ENCODE measurements at regions not wholly inside any gene's neighbourhood (a gene's known extent, or its start where the extent isn't known, plus 50 kb on each side); places are given as distances from the start of the nearest gene placed in this dataset.

DNA sequence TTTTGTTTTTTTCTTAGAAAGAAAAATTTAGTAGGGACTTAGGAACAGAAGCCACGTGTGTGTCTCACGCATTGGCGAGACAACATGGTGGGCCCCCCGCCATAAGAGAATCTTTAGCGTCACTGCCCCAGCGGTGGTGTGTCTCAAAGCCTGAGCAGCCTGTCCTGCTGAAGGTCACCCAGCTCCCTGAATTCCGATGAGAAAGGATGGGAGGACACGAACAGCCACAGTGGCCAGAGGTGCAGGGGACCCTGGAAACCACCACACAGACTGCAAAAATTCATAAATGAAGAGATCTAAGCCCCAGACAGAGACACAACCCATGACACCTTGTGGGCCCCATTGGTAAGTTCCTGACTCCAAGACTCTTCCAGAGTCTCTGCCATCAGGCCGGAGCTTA lies 266.1 kb upstream of the RAB6C start:
- H3K4me1 Mint-ChIP-seq = no peaks in the 10 kb centered on the region
- DNase-seq = no peak
- no peaks in the 10 kb centered on the region for H3K36me3 Mint-ChIP-seq (ENCODE audit: low read depth)
- intact Hi-C loops (cut with micrococcal nuclease) = no loop called here
- no peaks in the 10 kb centered on the region for H3K27me3 Mint-ChIP-seq
- H3K4me3 Mint-ChIP-seq = no peak overlapping the region
- H3K9me3 Mint-ChIP-seq = no peaks in the 10 kb centered on the region
- no peak overlapping the region for H3K27ac Mint-ChIP-seq

DNA sequence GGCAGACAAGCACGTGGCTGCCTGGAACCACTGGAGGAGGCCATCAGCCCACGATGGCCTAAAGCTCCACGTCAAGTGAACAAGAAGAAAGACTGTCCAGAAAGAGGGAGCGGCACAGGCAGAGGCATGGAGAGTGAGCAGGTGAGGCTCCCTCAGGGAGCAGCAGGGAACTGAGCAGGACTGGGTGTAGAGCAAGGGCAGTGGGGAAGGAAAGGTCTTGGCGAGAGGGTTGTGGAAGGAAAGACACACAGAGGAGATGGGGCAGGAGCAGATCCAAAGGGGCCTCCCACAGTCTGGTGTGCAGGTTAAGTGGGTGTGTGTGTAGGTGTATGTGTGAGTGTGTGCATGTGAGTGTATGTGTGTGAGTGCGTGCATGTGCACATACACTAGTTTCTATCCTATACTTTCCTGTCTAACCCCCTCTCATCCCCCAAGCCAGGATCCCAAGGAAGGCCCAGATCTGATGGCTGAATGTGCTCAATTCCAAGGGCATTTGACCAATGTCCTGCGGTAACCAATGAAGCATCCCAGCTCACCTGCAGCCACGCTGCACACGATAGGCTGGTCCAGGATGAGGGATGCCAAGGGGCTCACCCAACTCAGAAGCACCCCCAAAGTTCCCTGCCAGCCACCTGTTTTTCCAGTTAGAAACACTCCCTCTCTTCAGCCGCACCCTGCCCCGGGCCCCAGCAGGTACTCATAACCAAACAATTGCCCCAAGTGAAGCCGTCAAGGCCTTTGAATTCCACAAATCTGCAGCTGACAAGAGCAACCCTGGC lies 262.5 kb upstream of the RAB6C start:
- H3K36me3 Mint-ChIP-seq (ENCODE audit: low read depth) = no peaks in the 10 kb centered on the region
- H3K9me3 Mint-ChIP-seq = no peaks in the 10 kb centered on the region
- H3K27me3 Mint-ChIP-seq = no peaks in the 10 kb centered on the region
- no peak overlapping the region for H3K4me3 Mint-ChIP-seq
- no peaks in the 10 kb centered on the region for H3K4me1 Mint-ChIP-seq
- intact Hi-C loops (cut with micrococcal nuclease) = no loop called here
- DNase-seq = no peak
- H3K27ac Mint-ChIP-seq = no peak overlapping the region

DNA sequence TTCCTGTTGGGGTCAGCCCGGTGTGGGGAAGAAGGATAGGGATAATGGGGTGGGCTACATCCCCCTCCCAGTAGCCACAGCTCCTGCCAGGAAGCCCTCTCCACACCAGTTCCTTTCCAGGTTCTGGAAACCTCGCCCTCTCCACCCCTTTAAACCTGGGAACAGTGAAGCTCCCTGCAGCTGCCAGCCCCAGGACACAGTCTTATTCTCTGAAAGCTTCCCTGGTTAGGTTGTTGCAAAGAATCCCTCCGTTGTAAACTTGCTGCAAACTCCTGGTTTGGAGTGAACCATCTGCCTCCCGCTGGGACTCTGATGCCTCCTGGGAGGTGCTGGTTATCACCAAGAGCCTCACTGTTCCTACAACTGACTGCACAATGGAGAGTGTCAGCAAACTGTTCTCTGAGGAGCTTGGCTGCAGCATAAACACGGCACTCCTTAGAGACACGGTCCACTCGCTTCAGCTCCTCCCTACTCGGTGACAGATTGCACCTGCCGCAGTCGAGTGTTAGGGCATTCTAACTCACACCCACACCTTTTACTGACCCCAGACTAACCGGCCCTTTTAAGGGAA lies 261.8 kb upstream of the RAB6C start:
- H3K9me3 Mint-ChIP-seq = no peaks in the 10 kb centered on the region
- H3K4me1 Mint-ChIP-seq = no peaks in the 10 kb centered on the region
- intact Hi-C loops (cut with micrococcal nuclease) = no loop called here
- no peak overlapping the region for H3K4me3 Mint-ChIP-seq
- no peak overlapping the region for H3K27ac Mint-ChIP-seq
- DNase-seq = no peak
- H3K27me3 Mint-ChIP-seq = no peaks in the 10 kb centered on the region
- H3K36me3 Mint-ChIP-seq (ENCODE audit: low read depth) = no peaks in the 10 kb centered on the region

DNA sequence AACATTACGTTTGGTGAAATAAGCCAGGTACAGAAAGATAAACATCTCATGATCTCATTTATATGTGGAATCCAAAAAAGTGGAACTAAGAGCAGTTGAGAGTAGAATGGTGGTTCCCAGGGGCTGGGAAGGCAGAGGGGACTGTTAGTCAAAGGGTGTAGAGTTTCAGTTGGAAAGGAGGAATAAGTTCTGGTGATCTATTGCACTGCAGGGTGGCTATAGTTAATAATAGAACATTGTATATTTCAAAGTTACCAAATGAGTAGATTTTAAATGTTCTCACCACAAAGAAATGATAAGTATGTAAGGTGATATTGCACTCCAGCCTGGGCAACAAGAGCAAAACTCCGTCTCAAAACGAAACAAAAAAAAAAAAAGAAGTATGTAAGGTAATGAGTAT lies 260.1 kb upstream of the RAB6C start:
- H3K4me1 Mint-ChIP-seq = no peaks in the 10 kb centered on the region
- H3K27me3 Mint-ChIP-seq = no peaks in the 10 kb centered on the region
- no peaks in the 10 kb centered on the region for H3K36me3 Mint-ChIP-seq (ENCODE audit: low read depth)
- no peak overlapping the region for H3K27ac Mint-ChIP-seq
- intact Hi-C loops (cut with micrococcal nuclease) = no loop called here
- H3K4me3 Mint-ChIP-seq = no peak overlapping the region
- no peaks in the 10 kb centered on the region for H3K9me3 Mint-ChIP-seq
- no peak for DNase-seq

DNA sequence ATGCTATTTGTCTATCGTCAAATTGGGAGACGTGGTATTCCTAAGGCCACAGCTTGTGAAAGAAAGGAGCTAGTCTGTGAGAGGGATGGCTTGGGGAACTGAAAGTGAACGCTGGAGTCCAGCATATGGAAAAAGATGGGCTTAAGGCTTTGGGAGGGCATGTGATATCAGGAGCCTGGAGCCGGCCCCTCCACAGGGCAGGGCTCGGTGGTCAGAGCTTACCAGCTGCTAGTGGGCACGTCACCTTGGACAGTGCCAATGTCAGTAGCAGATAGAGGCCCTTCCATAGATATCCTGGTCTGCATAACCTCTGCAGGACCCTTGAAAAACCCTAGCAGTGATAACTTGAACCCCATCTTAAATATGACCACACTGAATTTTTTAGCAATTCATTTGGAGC lies 259.1 kb upstream of the RAB6C start:
- no peaks in the 10 kb centered on the region for H3K36me3 Mint-ChIP-seq (ENCODE audit: low read depth)
- H3K27me3 Mint-ChIP-seq = no peaks in the 10 kb centered on the region

DNA sequence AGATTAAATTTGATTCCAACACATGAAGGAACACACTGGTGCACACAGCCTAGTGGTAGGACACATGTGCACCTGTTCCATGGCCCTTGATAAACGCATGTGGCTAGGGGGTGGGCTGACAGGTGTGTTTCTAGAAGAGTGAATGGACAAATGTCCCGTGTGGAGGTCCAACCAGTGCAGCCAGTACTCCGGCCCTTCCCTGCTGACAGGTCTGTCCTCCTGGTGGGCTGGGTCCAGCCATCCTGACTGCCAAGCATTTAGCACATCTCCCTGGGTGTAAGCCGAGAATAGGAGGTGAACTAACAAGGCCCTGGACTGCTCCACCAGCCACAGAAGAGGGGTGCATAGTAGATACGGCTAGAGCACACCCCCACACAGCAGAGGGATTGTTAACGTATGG lies 258.7 kb upstream of the RAB6C start:
- no peaks in the 10 kb centered on the region for H3K27me3 Mint-ChIP-seq
- DNase-seq = no peak
- no peak overlapping the region for H3K4me3 Mint-ChIP-seq
- H3K27ac Mint-ChIP-seq = no peak overlapping the region
- intact Hi-C loops (cut with micrococcal nuclease) = no loop called here
- H3K9me3 Mint-ChIP-seq = no peaks in the 10 kb centered on the region
- no peaks in the 10 kb centered on the region for H3K4me1 Mint-ChIP-seq
- no peaks in the 10 kb centered on the region for H3K36me3 Mint-ChIP-seq (ENCODE audit: low read depth)

More for the DNA sequence above, 259.1 kb upstream of the RAB6C start:
- Mint-ChIP-seq H3K4me3 (no peak overlapping the region), H3K27ac (no peak overlapping the region), H3K4me1 (no peaks in the 10 kb centered on the region), H3K9me3 (no peaks in the 10 kb centered on the region)
- intact Hi-C loops (cut with micrococcal nuclease) = no loop called here
- no peak for DNase-seq

DNA sequence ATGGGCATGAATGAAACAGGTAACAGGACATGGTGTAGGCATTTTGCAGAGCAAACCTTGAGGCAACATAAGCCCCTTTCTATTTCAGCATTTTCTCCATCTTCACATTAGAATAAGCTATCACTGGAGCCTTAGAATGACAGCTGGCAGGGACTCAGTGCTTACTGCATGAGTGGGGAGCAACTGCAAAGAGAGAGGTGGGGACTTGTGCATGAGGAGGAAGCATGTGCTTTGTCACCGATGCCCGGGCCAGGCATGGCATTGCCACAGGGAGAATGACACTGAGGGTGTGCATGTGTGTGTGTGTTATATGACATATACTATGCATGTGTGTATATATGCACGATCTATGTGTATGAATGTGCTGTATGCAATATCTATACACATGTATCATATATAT lies 258.2 kb upstream of the RAB6C start:
- intact Hi-C loops (cut with micrococcal nuclease) = no loop called here
- DNase-seq = no peak
- Mint-ChIP-seq H3K36me3 (ENCODE audit: low read depth) (no peaks in the 10 kb centered on the region), H3K4me1 (no peaks in the 10 kb centered on the region), H3K9me3 (no peaks in the 10 kb centered on the region), H3K4me3 (no peak overlapping the region), H3K27ac (no peak overlapping the region), H3K27me3 (no peaks in the 10 kb centered on the region)

DNA sequence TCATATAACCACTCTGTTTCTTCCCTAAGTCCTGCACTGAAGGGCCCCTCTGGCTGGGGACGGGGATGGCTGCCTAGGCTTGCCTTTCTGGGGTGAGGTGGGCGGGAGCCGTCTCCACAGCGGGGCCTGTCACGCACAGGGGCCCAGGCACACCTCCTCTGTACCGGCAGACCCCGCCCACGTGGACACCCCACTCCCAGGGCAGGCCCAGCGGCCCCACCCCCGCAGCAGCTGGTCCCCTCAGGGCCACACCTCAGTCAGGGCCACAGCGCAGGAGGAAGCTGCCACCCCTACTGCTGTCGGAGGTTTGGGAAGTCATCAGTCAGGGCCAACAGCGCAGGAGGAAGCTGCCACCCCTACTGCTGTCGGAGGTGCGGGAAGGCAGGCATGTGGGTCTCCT lies 257.6 kb upstream of the RAB6C start:
- Mint-ChIP-seq H3K9me3 (no peaks in the 10 kb centered on the region), H3K36me3 (ENCODE audit: low read depth) (no peaks in the 10 kb centered on the region), H3K27ac (no peak overlapping the region), H3K27me3 (no peaks in the 10 kb centered on the region), H3K4me3 (no peak overlapping the region), H3K4me1 (no peaks in the 10 kb centered on the region)
- no peak for DNase-seq
- intact Hi-C loops (cut with micrococcal nuclease) = no loop called here

DNA sequence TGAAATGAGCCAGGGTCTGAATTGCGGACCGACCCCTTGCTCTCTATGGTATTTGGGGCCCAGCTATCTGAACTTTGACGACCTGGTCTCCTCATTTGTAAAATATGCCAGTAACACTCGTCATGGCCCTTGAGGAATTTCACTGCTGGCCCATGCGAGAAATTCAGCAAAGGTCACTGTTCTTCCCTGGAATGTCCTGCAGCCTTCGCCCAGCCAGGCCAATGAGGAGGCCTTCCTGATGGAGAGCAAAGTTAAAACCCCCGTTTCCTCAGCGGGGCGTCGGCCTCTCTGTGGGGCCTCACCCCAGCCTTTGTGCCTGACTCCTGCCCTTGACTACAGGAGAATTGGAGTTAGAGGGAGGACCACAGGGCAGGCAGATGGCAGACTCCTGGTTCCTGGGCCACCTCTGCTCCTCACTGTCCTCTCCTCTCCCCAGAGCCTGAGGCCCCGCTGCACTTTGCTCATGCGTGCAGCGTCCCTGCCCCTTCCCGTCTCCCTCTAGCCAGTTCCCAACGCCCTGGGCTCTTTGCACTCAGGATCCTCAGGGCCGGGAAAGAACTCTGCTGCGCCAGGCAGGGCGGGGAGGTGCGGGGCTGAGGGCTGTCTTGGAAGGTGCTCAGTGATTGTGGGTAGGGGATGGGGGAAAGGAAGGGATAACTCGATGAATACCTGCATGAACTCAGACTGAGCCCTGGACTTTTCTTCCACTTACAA lies 257.0 kb upstream of the RAB6C start:
- Mint-ChIP-seq H3K4me3 (no peak overlapping the region), H3K27me3 (no peaks in the 10 kb centered on the region), H3K27ac (no peak overlapping the region), H3K4me1 (no peaks in the 10 kb centered on the region), H3K36me3 (ENCODE audit: low read depth) (no peaks in the 10 kb centered on the region), H3K9me3 (no peaks in the 10 kb centered on the region)
- no peak for DNase-seq
- intact Hi-C loops (cut with micrococcal nuclease) = no loop called here

DNA sequence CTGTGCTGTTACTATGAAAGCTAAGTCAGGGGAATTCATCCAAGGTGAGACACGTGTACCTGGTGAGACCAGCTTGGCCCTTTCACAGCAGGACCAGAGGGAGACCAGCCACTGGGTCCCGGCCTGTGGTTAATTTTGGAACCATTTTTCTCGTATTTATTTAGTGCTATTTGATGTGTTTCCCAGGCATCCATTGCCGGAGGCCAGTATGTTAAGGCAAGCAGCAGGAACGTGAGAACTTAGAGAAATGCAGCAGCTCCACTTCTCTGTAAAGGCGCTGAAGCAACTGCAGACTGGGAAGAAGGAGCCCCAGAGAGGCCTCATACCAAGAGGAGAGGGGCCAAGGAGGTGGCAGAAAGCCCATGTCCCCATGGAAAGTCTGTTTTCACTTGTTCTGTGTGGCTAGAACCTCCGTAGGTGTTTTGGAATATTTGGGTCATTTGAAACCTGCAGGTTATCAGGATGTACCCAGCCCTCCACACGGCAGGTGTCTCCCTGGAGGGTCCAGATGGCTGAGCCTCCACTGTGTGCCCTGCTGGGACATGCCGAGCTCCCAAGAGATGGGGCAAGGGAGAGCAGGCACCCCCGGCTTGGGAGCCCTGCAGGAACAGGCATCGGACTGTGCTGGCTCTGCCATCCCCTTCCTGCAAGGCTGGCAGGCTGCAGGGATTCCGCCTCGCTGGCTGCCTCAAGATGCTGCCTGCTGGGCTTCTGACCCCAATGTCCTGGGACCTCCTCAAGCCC lies 256.0 kb upstream of the RAB6C start:
- intact Hi-C loops (cut with micrococcal nuclease) = no loop called here
- H3K4me3 Mint-ChIP-seq = no peak overlapping the region

DNA sequence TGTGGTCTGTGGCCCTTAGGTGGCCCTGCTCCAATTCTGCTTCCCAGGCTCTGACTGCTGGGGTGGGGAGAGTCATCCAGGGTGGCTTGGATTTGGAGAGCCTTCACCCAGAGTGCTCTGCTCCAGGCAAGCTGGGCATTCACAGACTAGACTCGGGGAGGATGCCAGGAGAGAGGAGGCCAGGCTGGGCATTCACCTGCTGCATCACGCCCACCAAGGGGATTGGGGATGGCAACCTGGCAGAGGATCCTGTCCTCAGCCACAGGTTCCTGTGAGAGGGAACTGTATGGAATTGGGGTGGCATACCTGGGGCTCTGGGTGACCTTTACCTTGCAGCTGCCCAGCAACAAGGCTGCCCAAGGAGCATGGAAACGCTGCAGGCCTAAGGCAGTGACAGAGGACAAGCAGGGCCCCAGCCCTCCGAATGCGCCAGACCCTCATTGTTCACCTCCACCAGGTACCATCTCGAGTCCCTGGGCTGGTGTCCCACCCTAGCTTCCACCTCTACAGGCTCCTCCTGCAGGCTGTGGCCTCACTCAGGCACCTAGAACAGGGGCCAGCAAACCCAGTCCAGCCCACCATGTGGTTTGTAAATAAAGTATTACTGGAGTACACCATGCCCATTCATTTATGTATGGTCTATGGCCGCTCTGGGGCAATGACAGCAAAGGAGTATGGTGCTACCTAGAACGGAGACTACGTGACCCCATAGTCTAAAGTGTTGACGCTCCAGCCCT lies 255.3 kb upstream of the RAB6C start:
- H3K36me3 Mint-ChIP-seq (ENCODE audit: low read depth) = no peaks in the 10 kb centered on the region
- intact Hi-C loops (cut with micrococcal nuclease) = no loop called here
- no peak for DNase-seq

More for the DNA sequence above, 256.0 kb upstream of the RAB6C start:
- Mint-ChIP-seq H3K9me3 (no peaks in the 10 kb centered on the region), H3K27me3 (no peaks in the 10 kb centered on the region), H3K27ac (no peak overlapping the region), H3K4me1 (no peaks in the 10 kb centered on the region), H3K36me3 (ENCODE audit: low read depth) (no peaks in the 10 kb centered on the region)
- DNase-seq = no peak

DNA sequence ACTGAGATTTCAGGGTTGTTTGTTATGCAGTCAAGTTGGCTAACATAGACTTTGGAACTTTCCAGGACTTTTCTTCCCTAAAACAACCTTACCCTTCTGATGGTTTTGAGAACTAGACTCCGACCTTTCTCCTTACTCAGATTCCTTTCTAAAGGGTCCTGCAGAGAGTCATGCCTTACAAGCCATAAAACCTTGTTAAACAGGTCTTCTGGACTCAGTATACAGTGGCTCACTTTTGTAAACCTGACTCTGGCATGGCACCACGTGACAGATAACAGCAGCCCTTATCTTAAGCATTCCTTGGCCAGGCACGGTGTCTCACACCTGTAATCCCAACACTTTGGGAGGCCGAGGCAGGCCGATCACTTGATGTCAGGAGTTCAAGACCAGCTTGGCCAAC lies 253.2 kb upstream of the RAB6C start:
- Mint-ChIP-seq H3K4me3 (no peak overlapping the region), H3K36me3 (ENCODE audit: low read depth) (no peaks in the 10 kb centered on the region), H3K27me3 (no peaks in the 10 kb centered on the region), H3K27ac (no peak overlapping the region), H3K9me3 (no peaks in the 10 kb centered on the region), H3K4me1 (no peaks in the 10 kb centered on the region)
- intact Hi-C loops (cut with micrococcal nuclease) = no loop called here
- DNase-seq = no peak

More for the DNA sequence above, 255.3 kb upstream of the RAB6C start:
- no peak overlapping the region for H3K27ac Mint-ChIP-seq
- no peaks in the 10 kb centered on the region for H3K27me3 Mint-ChIP-seq
- H3K4me3 Mint-ChIP-seq = no peak overlapping the region
- H3K4me1 Mint-ChIP-seq = no peaks in the 10 kb centered on the region
- H3K9me3 Mint-ChIP-seq = no peaks in the 10 kb centered on the region

DNA sequence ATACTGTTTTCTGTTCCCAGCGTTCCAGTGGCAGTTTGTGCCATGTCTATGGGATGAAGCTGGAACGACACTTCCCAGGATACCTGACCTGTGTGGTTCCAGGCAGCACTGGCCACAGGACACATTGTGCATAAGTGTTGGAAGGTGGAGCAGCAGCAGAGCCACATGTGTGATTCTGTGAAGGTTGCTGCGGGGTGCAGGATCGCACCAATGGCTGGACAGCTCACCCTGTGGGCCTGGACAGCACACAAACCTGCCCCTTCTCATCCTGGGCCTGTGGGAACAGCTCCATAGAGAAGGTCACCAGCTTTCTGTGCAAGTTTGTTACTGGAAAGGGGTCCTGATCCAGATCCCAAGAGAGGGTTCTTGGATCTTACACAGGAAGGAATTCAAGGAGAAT lies 252.2 kb upstream of the RAB6C start:
- H3K4me1 Mint-ChIP-seq = no peaks in the 10 kb centered on the region
- no peaks in the 10 kb centered on the region for H3K36me3 Mint-ChIP-seq (ENCODE audit: low read depth)
- H3K27me3 Mint-ChIP-seq = no peaks in the 10 kb centered on the region
- intact Hi-C loops (cut with micrococcal nuclease) = no loop called here
- H3K4me3 Mint-ChIP-seq = no peak overlapping the region
- H3K9me3 Mint-ChIP-seq = no peaks in the 10 kb centered on the region
- no peak overlapping the region for H3K27ac Mint-ChIP-seq
- DNase-seq = no peak
